ENCODE measurements at regions not wholly inside any gene's neighbourhood (a gene's known extent, or its start where the extent isn't known, plus 50 kb on each side); places are given as distances from the start of the nearest gene placed in this dataset.

DNA sequence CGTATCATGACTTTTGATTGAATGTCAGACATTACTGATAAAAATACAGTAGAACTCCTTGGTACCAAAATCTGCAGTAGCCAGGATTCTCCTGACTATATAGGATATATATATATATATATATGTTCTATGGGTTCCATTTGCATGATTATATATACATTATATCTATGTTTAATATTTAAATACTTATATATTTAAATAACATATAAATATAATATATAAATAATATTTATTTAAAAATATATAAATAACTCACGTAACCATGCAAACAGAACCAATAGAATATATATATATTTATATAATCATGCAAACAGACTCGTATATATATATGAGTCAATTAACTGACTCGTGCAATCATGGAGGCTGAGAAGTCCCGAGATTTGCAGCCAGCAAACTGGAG is 278.8 kb upstream of the PLXNA2 start:
- no peak for DNase-seq

DNA sequence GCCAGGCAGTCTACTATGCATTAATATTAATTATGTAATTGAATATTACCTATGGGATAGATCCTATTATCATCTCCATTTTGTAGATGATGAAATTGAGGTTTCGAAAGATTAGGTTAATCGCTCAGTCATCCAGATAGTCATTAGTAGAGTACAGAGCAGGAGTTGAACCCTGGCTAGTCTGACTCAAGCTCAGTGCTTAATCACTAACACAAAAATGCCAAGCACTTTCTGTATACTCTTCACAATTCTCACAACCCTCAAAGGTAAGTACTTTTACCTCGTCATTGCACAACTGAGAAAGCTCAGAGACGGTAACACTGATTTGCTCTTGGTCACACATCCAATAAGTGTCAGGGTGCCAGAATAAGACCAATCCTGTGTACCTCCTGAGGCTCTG is 280.2 kb upstream of the PLXNA2 start:
- DNase-seq, result no peak

DNA sequence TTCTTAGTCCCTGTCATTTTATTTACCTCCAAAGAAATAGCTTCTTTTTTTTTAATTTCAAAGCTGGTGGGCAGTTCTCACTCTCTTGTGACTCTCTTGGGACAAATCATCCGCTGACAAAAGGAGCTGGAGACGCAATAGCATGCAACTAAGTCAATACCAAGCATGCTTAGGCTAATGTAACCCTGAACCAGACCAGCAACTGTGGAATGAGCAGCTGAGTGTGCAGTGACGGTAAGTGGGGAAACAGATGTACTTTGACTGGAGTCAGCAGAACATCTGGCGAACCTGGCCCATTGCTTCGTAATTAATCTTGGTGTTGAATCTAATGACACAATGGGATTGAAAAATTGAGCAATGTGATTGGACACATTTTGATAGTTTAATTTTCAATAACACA is 280.7 kb upstream of the PLXNA2 start:
- DNase-seq, result no peak

DNA sequence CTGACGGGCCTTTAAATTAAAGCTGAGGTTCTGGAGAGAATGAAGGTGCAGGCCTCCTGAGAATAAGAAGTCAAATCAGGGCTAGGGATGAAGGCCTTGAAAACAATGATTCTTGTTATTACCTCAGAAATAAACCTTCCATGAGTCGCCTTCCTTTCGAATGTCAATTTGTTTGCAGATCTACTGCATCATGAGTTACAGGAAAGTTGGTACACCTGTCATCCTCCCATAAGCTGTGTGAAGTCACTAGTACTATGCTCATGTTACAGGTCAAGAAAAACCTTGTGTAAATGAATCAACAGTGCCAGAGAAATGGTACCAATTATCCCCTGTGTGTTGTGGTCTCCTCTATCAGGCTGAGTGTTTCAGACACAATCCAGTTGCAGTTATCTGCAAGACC is 281.2 kb upstream of the PLXNA2 start:
- DNase-seq, result no peak

DNA sequence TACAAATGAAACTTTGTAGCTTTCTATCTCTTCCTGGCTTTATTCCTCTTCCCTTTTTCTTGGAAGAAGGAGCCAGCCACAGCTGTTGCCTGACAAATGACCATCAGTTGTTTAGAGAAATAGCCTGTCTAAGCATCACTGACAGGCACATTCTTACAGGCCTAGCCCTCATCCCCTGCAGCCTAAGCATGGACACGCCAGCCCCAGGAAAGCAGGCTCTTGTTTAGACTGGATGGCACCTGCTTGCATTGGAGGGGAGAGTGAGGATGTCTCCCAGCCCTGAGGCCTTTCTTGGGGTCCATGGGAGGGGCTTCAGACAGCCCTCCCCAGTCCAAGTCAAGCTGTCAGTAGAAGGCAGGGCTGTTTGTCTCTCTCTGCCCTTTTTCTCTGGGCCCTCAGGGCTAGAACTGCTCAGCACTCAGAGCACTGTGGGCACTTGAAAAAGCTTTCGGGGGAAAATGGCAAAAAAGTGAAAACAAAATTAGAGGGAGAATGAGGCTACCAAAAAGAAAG is 282.5 kb upstream of the PLXNA2 start:
- no peak for DNase-seq

DNA sequence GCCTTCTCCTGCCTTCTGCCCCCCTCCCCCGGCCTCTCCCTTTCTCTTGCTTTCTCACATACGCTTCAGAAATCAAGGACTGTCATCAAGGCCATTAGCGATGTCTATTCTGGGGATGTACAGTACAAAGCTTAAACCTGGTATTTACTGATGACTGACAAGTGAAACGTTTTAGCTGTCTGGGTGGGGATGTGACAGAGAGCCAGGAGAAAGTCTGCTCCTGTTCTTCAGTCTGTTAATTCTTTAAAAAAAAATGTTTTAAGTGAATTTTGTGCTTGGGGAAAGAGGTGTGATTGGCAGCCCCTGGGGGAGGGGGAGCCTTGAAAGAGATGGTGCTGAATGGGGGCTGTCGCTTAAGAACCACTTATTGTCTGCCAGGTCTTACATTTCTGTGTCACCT is 283.0 kb upstream of the PLXNA2 start:
- no peak for DNase-seq

DNA sequence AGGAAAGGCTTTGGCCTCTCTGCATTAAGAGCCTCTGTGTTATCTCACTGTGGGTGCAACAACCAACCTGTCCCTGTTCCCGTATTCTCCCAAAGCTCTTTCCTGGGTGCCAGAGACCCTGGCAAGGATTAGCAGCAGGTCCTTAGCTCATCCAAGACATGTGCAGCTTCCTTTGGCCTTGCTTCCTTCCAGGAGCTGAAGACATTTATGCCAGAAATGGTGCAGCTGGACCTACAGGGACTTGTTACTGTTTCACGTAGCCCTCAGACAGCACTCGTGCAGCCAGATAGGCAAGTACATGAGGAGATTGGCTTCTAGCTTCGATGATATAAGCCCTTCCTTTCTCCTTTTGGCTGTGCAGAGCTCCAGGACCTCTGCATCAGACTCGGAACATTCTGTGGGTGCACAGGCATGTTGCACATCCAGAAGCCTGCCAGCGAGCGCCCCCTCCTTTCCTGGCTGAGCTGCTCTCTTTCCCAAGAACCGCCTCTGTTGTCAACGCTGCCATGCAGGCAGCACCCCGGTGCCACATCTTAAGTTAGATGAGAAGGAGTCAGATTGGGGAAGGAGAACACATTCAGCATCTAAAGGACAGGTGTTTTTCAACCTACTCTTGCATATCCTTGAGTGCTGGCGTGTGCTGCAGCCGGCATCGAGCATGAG is 284.5 kb upstream of the PLXNA2 start:
- DNase-seq, result no peak

DNA sequence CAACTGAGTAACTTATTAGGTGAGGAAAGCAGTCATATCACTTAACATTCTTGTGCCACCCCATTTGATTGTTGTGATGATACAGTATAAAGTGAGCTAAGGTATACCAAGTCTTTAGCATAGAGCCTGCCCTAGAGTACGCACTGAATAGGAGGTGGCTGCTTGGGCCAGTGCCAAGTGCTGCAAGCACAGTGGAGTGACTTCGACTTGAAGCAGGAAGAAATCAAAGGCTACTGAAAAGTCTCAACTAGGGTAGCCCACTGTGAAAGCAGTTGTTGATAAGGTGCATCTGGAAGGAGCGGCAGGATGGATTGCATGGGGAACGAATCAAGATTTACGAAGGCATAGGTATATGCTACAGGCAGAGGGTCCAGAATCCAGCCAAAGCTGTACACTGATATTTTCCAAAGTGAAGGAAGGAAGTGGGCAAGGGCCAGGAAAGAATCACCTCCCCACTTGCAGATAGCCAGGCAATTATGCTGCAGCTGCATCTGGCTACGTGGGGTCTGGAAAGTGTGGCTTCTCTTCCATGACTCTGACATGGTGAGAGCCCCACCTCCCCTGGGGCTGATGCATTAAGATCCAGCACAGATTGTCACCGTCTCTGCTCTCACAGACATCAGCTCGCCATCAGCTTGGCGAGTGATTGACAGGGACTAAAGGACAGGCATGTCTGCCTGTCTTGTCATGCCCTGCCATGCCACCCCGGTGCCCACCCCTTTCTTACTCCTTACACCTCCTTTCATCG is 287.0 kb upstream of the PLXNA2 start:
- no peak for DNase-seq

DNA sequence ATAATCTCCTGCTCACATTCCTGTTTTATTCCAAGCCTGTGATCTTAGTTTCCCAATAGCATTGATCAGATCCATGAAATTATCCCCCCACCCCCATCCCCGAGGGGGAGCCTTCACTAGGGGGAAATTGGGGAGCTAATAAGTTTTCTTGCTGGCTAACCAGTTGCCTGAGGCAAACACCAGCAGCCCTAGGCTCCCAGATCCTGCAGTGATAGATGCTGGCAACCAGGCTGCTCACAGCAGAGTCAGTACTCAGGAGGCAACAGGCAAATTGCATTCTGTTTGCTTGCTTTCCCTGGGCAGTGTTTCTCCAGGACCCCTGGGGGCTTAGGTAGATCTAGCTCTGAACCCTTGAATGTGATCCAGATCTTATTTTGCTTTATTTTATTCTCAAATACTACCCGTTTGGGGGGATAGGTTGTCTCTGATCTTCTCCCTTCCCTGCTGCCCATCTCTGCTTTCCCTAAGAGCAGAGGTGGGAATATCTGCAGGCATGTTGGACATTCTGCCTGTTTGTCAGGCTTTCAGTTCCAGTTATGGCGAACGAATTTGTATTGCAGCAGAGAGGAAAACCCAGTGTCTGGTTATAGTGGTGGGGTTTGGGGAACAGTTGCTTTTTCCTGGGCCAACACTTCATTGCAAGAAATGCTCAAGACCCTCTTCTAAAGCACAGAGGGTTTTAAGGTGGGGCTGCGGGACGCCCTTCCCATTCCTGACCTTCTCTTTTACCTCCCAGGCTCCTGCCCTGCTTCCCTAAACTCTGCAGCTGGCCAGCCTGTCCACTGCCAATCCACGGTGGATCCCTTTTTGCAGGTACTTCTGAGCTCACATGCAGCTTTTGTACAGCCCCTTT is 289.8 kb upstream of the PLXNA2 start:
- DNase-seq, result no peak

DNA sequence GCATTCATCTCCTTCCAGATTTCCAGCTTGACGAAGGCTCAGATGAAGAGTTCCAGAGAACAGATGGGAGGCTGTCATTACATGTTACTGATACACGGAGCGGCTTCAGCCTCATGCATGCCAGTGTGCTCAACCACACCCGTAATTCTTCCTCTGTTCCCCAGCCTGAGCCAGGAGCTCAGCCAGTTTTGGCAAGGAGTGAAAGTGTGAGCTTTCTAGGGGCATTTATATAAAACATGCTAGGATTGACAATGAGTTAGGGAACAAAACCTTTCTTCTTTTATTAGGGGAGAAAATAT is 290.4 kb upstream of the PLXNA2 start:
- no peak for DNase-seq

DNA sequence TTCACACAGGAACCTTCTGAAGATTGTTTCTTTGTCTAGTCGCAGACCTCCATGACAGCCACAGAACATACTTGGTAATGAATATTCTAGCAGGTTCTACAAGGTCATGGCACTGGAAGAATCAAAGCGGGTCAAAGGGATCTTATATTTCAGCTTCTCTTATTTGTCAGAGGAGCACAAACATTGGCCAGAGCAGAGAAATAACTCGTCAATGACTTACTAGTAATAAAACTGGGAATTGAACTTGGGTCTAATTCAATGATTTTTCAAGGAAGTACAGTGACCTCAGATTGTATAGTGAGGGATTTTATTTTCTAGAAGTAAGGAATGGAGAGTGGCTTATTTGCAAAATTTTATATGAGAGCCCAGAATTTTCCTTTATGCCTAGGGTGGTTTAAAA is 290.8 kb upstream of the PLXNA2 start:
- no peak for DNase-seq

DNA sequence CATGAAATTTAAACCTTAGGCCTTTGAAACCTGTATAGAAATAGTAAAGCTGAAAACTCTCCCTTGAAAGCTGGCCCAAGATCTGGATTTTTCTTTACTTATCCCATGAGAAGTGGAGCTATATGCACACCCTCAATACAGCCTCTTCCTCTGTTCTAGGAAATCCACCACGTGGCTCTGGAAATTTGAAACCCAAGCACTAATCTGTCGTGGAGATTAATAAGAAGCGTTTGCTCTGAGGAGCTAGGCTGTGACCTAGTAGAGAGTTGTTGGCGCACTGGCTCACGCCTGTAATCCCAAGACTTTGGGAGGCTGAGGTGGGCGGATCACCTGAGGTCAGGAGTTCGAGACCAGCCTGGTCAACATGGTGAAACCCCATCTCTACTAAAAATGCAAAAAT is 291.3 kb upstream of the PLXNA2 start:
- no peak for DNase-seq

DNA sequence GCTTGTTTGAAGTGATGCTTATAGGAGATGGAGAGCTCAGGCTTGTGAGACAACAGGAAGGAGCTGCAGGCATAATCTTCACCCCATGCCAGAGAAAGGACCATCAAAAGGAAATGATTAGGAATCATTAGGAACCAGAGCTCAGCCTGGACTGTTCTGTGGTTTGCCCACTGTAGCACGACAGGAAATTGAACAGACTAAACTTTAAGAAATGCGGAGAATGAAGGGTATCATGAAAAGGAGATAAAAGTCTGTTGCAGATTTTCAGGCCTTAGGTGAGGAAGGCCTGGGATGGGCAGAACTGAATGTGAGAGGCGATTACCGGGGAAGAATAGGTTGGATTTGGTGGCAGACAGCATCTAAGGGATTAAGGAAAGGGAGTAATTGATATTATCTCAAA is 292.0 kb upstream of the PLXNA2 start:
- no peak for DNase-seq

DNA sequence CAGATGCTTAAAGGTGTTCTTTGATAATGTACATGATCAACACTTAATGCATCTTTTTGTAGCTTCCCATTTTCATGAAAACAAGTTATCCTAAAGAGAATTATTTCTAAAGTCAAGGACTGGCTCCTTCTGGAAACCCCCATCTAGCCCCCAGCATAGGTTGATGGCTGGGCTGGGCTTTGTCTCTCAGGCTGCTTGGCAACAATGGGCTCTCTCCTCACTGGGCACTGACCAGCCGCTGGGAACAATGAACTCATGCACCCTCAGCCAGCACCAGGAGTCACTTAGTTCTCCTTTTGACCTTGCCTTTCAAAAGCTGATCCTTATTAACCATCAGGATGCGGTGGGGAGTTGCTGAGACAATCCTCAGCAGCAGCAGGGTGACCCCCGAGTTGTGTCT is 293.0 kb upstream of the PLXNA2 start:
- no peak for DNase-seq

DNA sequence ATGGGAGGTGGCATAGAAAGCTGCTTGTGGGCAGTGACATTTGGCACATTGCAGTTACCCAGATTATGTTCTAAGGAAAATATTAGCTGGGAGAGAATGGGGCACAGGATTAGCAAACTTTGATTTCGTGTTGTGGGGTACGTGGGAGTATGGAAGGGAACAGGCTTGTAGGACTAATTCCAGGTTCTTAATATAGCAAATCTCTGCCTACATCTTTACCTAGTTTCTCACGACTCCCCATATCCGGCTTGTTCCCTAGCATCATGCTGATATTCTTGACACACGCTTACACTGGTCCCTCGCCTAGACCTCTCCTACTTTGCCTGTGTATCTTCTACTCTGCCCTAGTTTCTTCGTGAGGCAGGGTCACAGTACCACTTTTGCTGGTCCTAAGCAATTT is 293.9 kb upstream of the PLXNA2 start:
- no peak for DNase-seq

DNA sequence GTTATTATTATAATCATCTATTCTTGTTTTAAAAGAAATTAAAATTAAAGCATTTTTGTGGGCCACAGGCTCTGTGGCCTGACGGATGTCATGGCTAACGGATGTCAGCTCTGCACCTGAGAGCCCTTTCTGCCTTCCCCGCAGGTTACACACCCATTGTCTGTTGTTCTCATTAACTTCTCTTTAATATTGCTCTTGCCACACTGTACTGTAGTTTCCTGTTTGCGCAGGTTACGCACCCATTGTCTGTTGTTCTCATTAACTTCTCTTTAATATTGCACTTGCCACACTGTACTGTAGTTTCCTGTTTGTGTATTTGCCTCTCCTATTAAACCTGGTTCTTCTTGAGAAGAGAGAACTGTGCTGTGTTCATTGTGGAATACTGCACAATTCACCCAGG is 294.4 kb upstream of the PLXNA2 start:
- DNase-seq, result no peak

DNA sequence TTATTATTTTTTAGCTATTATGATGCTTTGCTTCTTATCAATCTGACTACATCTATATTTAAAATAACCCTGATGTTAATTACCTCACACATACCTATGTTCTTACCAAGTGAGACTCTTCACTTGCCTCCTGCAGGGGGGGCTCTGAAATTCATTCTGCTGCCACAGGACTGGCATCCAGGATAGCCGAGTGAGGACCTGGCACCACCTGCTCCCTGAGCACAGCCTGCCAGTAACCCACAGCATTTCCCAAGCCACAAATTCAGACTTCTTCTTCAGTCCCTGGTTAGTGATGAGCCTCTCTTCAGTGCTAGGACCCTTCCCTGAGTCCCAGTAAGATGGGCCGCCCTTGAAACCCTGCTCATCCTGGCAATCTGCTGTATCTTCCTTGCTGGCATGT is 296.5 kb upstream of the PLXNA2 start:
- DNase-seq, result no peak

DNA sequence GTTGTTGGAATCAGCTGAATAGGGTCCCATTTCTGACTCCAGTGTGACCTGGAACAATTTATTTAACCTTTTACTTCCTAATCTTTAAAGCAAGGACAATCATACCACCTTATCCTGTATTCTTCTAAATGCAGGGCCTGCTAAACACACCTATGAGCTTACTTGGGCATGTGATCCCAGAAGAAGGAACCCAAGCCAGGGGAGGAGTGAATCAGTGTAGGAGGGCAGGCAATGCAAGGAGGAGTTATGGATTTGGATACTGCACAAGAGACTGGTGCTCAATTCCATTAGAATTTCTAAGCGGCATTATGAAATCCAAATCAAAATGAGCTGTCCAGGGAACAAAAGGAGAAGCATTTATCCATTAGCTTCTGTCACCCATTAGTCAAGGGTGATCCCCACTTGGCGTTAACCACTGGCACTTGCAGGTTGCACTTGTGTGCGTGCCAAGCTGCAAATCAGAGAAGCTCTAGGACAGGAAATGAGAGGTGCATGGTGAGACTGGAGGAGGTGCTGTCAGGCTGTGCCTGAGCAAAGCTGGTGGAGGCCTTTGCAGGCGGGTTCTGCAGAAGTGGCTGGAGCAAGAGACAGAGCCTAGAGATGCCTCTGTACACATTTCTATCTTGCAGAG is 297.2 kb upstream of the PLXNA2 start:
- DNase-seq, result no peak

DNA sequence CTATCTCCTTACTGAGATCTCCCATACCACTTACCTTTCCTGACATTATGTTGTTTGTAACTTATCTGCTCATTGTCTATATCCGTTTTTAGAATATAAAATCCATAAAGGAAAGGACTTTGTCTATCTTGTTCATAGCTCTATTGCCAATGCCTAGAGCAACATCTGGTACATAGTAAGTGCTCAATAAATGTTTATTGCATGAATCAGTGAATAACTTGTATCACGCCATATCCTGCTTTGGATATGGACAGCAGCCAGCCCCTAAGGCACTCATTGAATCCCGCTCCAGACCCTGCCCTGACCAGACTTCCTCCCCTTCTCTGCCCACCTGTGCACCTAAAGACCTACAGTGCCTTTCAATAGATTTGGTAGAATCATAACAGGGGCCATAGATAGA is 298.1 kb upstream of the PLXNA2 start:
- DNase-seq, result no peak

DNA sequence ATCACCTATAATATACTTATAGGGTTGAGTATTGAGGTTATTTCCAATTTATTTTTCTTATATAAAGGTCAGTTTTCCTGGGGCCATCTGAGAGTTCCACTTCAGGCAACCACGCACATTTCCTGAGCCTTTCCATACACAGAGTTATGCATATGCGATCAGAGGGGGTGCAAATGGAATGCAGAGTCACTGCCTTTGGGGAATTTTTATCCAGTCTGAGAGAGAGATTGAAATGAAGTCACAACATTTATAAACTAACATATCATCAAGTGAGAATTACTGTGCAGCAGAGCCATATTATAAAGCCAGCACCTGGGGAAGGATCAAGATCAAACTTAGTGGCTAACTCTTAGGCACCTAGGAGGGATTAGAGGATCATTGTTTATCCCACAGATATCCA is 299.9 kb upstream of the PLXNA2 start:
- no peak for DNase-seq

DNA sequence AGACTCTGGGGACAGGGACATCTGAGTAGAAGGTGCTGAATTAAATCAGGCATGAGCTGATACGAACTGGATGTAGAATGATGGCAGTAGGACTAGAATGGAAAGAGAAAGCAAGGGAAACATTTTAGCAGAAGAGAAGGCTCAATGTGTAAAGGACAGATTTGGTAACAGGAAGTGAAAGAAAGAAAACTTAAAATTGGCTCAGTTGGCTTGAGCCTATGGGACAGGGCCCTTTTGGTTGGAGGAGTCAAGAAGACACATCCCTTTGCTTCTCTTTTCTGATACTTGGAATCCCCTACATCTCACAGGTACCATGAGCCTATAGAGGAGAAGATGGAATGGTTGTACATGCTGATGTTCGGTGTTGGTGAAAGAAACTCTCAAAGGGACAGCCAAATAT is 300.6 kb upstream of the PLXNA2 start:
- DNase-seq, result no peak

DNA sequence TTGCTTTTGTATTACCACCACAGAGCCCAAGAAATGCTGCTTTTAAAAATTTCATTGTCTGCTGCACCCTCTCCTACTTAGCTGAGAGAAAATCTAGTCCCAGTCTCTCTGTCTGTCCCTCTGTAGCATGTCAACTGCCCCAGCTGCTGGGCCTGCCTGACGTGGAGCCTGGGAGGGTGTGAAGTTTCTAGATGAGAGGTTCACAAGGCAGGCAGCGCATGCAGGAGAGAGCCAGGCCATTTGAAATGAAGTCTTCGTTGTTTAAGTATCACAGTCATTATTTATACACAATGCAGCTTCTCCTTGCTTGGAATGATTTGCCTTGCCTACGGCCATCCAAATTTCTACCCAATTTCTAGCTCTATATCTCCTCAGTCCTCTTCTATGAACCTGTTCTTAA is 306.8 kb upstream of the PLXNA2 start:
- DNase-seq, result no peak

DNA sequence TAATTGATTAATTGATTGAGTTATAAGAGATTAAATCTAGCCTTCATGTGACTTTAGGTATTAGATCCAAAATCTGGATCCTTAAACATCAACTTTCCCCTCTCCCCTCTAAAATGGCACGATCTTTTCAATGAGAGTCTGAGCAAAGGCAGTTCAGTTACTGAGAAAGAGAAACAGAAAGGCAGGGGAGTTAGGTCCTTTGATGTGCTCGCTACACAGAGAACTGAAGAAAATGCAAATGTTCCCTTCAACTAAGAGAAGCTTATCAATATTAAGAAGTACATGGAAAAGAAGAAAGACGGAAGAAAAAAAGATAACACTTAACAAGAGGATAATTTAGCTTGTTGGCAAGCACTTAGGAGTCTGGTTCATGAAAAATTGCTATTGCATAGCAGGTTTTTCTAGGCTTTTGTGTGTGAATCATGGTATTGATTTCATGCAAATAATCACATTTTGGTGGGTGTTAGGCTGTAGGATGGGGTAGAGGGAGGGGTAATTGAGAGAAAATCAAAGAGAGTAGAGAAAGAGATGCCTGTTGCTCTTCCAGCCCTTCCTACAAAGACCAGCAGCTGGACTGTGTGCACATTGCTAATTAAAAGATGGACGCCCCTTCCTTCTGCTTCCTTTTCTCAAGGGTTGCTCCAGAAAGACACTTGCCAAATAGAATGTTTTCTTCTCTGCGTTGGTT is 307.6 kb upstream of the PLXNA2 start:
- no peak for DNase-seq

Data from activated CD4-positive, alpha-beta T cell treated with anti-CD3 and anti-CD28 coated beads, Interleukin-2, amount 50 U/mL, for 4 hours (primary cell).